ENCODE measurements at regions not wholly inside any gene's neighbourhood (a gene's known extent, or its start where the extent isn't known, plus 50 kb on each side); places are given as distances from the start of the nearest gene placed in this dataset.

GRCh38 chr2:184481865-184482264, 116.5 kb upstream of the ZNF804A start:
- Histone ChIP-seq H3K4me3 (ENCODE audit: control insufficient read depth in 2 of 3, extremely low read depth in 1 of 3, insufficient read depth in 2 of 3, low read depth in 1 of 3, low read length in 3 of 3) (no peak overlapping the region), H4K20me1 (ENCODE audit: control insufficient read depth, extremely low read depth, insufficient read depth, low read length) (no peaks in the 10 kb centered on the region), H3K27me3 (ENCODE audit: control insufficient read depth, extremely low read depth, insufficient read depth, low read length) (no peaks in the 10 kb centered on the region), H3K27ac (ENCODE audit: control insufficient read depth, insufficient read depth, low read length) (no peak overlapping the region), H3K9me1 (ENCODE audit: control insufficient read depth, extremely low read depth, insufficient read depth, low read length) (no peaks in the 10 kb centered on the region), H3K4me2 (ENCODE audit: control insufficient read depth, extremely low read depth, insufficient read depth, low read depth, low read length) (no peak overlapping the region), H3K79me2 (ENCODE audit: control insufficient read depth, insufficient read depth, low read length) (no peaks in the 10 kb centered on the region), H3K9me3 (ENCODE audit: control insufficient read depth, low read depth, low read length) (no peaks in the 10 kb centered on the region), H3K9ac (ENCODE audit: control insufficient read depth, extremely low read depth, insufficient read depth, low read length) (no peak overlapping the region), H3K4me1 (ENCODE audit: control insufficient read depth, extremely low read depth, insufficient read depth, low read length) (no peaks in the 10 kb centered on the region), H3K36me3 (ENCODE audit: control insufficient read depth in 2 of 2, extremely low read depth in 1 of 2, insufficient read depth in 2 of 2, low read length in 2 of 2) (no peaks in the 10 kb centered on the region), H2AFZ (ENCODE audit: control insufficient read depth, low read length) (no peak overlapping the region)
- FAIRE-seq (no peak), DNase-seq (ENCODE audit: low read depth, low spot score) (no peak)
- dilution Hi-C loops (cut with MboI; ENCODE audit: extremely low pct_ligation_motif_present, low sequenced_read_pairs) = no loop called here
- TF ChIP-seq, protein P1, sequence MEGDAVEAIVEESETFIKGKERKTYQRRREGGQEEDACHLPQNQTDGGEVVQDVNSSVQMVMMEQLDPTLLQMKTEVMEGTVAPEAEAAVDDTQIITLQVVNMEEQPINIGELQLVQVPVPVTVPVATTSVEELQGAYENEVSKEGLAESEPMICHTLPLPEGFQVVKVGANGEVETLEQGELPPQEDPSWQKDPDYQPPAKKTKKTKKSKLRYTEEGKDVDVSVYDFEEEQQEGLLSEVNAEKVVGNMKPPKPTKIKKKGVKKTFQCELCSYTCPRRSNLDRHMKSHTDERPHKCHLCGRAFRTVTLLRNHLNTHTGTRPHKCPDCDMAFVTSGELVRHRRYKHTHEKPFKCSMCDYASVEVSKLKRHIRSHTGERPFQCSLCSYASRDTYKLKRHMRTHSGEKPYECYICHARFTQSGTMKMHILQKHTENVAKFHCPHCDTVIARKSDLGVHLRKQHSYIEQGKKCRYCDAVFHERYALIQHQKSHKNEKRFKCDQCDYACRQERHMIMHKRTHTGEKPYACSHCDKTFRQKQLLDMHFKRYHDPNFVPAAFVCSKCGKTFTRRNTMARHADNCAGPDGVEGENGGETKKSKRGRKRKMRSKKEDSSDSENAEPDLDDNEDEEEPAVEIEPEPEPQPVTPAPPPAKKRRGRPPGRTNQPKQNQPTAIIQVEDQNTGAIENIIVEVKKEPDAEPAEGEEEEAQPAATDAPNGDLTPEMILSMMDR (optimal IDR thresholded peaks at IDR 0.05 in 1 of 3, IDR thresholded peaks at IDR 0.05 in 1 of 3, conservative IDR thresholded peaks at IDR 0.05 in 1 of 3; ENCODE audit: extremely low read depth in 1 of 3, insufficient read depth in 2 of 3, low read length in 3 of 3) = no peak
- TF ChIP-seq EZH2 (IDR thresholded peaks at IDR 0.05; ENCODE audit: low read length) = no peak

DNA sequence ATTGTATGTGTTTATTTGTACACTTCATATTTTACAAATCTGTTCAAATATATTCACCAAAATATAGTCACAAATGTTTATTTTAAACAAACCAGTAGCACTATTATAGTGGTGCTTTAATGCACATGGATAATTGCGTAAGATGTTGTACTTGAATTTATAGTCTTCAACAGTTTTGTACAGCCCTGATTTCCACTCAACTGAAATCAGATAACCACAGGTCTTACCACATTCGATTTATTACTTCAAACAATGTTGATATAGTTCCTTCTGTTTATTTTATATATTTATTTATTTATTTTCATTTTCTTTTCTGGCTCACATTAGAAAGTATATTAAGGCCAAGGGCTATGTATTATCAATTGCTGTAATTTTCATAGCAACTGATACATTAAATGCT, 99.4 kb upstream of the ZNF804A start:
- Histone ChIP-seq H3K9me1 (ENCODE audit: control insufficient read depth, extremely low read depth, insufficient read depth, low read length) (no peaks in the 10 kb centered on the region), H2AFZ (ENCODE audit: control insufficient read depth, low read length) (no peak overlapping the region), H3K79me2 (ENCODE audit: control insufficient read depth, insufficient read depth, low read length) (no peaks in the 10 kb centered on the region), H3K36me3 (ENCODE audit: control insufficient read depth in 2 of 2, extremely low read depth in 1 of 2, insufficient read depth in 2 of 2, low read length in 2 of 2) (no peaks in the 10 kb centered on the region), H4K20me1 (ENCODE audit: control insufficient read depth, extremely low read depth, insufficient read depth, low read length) (no peaks in the 10 kb centered on the region), H3K4me2 (ENCODE audit: control insufficient read depth, extremely low read depth, insufficient read depth, low read depth, low read length) (no peak overlapping the region), H3K27me3 (ENCODE audit: control insufficient read depth, extremely low read depth, insufficient read depth, low read length) (no peaks in the 10 kb centered on the region), H3K27ac (ENCODE audit: control insufficient read depth, insufficient read depth, low read length) (no peak overlapping the region), H3K9me3 (ENCODE audit: control insufficient read depth, low read depth, low read length) (no peaks in the 10 kb centered on the region), H3K9ac (ENCODE audit: control insufficient read depth, extremely low read depth, insufficient read depth, low read length) (no peak overlapping the region), H3K4me1 (ENCODE audit: control insufficient read depth, extremely low read depth, insufficient read depth, low read length) (no peaks in the 10 kb centered on the region), H3K4me3 (ENCODE audit: control insufficient read depth in 2 of 3, extremely low read depth in 1 of 3, insufficient read depth in 2 of 3, low read depth in 1 of 3, low read length in 3 of 3) (no peak overlapping the region)
- FAIRE-seq = no peak
- no peak for DNase-seq (ENCODE audit: low read depth, low spot score)
- TF ChIP-seq, protein P1 (optimal IDR thresholded peaks at IDR 0.05 in 1 of 3, IDR thresholded peaks at IDR 0.05 in 1 of 3, conservative IDR thresholded peaks at IDR 0.05 in 1 of 3; ENCODE audit: extremely low read depth in 1 of 3, insufficient read depth in 2 of 3, low read length in 3 of 3) = no peak
- TF ChIP-seq EZH2 (IDR thresholded peaks at IDR 0.05; ENCODE audit: low read length) = no peak
- dilution Hi-C loops (cut with MboI; ENCODE audit: extremely low pct_ligation_motif_present, low sequenced_read_pairs) = no loop called here

All from keratinocyte (primary cell).